ENCODE measurements at regions not wholly inside any gene's neighbourhood (a gene's known extent, or its start where the extent isn't known, plus 50 kb on each side); places are given as distances from the start of the nearest gene placed in this dataset.

DNA sequence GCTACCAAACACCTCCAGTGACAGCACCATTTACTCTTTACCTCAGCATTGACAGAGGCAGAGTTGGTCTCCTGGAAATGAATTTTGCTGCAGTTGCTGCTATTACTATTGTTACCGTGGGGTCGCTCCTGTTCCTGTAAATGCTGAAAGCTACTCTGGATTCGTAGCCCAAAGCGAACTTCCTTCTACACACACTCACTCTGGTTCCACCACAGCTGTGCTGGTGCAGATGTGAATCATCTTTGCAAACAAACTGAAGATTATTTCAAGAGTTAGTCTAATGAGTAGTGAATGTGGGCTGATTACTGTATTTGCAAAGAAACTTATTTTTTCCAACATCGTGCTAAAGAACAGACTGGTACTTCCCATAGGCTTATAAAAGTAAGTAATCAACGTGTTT is 304.0 kb downstream of the LPIN1 start:
- no peak for TF ChIP-seq CHD2 (IDR thresholded peaks at IDR 0.05; ENCODE audit: low read length, partially characterized antibody)
- TF ChIP-seq, protein P1, sequence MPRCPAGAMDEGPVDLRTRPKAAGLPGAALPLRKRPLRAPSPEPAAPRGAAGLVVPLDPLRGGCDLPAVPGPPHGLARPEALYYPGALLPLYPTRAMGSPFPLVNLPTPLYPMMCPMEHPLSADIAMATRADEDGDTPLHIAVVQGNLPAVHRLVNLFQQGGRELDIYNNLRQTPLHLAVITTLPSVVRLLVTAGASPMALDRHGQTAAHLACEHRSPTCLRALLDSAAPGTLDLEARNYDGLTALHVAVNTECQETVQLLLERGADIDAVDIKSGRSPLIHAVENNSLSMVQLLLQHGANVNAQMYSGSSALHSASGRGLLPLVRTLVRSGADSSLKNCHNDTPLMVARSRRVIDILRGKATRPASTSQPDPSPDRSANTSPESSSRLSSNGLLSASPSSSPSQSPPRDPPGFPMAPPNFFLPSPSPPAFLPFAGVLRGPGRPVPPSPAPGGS (IDR thresholded peaks at IDR 0.05), result no peak

Data from A549 (cell line).